NCI-H2171 treated with DMSO at 0.1 percent for 48 hours (cell line): ENCODE measurements at regions not wholly inside any gene's neighbourhood (a gene's known extent, or its start where the extent isn't known, plus 50 kb on each side); places are given as distances from the start of the nearest gene placed in this dataset.

Experiments used
- DNase-seq: peaks from one replicate; lab custom pipeline; 2025; lab: John Stamatoyannopoulos, UW

DNA sequence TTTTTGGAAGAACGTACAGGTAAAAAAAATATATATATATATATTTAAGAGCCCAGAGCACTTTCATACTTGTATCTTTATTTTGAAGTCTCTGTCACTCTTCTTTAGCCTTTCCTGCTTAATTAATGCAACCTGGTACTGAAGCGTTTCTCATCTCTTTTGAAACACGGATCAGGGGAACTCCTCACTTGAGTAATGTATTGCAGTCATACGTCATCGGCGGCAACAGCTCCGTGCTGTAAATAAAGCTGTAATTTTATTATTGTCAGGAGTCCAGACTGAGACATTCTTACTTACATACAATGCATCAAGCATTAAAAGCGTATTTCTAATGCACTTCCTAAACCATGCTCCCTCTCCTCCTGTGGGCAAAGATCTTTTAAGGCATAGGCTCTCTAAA, 514.7 kb downstream of the SOX11 start:
- DNase-seq = no peak

DNA sequence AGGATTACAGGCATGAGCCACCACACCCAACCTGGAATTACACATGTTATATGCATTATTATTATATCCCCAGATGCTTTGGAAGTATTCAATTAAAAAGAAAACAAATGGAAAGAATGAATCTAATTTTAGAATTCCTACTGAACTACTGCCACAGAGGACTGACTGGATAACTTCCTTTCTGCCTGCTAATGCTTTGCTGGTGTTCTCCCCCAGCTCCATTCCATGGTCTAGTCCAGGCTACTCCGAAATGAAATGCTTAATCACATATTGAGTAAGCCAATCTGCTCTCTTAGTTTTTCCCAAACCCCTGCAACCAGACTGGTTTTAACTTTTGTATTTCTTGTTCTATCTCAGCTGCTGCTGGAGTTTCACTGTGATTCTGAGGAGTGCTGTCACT, 519.1 kb downstream of the SOX11 start:
- DNase-seq = no peak

DNA sequence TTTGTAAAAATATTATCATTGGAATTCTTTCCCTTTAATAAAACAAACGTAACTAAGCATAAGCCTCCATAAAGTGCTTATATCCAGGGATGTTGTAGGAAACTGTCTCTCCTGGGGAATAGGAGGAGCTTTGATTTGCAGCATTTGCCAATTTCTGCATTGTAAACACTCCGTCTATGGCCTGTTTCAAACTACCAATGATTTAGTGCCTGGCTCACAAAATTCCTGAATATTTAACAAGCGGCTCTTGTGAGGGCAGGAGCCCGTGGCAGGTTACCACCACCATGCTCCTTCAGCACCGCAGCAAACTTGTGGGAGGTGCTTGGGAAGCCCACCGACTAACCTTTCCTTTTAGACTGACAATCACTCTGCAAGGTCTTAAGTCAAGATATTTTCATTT, 520.3 kb downstream of the SOX11 start:
- no peak for DNase-seq

GRCh38 chr2:6213056-6213780, 521.0 kb downstream of the SOX11 start:
- DNase-seq = no peak

- no peak for DNase-seq
Measured at GRCh38 chr2:6214471-6214870, 522.3 kb downstream of the SOX11 start.

- no peak for DNase-seq
Measured at GRCh38 chr2:6215053-6215452, 522.9 kb downstream of the SOX11 start.

DNA sequence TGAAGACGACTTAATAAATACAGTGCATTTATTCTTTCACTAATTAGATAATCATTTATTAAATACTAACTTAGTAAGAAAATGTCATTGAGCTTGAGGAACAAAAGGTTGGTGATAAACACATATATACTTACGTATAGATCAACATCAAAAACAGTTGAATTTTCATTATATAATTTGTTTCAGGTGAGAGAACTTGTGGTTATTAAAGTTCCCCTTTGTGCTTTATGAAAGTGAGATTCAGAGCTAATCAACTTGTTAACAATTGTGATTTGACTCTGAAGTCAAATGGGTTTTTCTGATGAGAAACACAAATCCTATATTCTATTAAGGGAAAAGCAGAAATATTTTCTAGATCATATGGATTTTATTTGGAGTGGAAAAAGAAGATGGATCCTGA, 524.0 kb downstream of the SOX11 start:
- DNase-seq = no peak

- DNase-seq = no peak
Measured at GRCh38 chr2:6218926-6219325, 526.7 kb downstream of the SOX11 start.

DNA sequence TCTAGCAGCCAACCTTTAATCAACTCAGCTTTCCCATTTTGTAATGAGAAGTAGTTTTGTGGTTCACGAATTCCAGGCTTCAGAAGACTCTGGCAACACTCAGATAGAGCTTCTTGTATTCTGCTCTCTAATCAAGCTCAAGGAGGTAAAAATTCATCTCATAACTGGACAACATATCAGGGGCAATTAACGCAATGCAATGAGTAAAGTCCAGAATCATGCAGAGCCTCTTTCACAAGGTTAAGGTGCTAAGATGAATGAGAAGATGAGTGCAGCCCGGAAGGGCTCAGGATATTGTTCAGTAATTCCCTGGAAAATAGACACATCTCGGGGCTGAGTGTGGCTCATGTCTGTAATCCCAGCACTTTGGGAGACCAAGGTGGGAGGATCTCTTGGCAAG, 527.7 kb downstream of the SOX11 start:
- no peak for DNase-seq

DNA sequence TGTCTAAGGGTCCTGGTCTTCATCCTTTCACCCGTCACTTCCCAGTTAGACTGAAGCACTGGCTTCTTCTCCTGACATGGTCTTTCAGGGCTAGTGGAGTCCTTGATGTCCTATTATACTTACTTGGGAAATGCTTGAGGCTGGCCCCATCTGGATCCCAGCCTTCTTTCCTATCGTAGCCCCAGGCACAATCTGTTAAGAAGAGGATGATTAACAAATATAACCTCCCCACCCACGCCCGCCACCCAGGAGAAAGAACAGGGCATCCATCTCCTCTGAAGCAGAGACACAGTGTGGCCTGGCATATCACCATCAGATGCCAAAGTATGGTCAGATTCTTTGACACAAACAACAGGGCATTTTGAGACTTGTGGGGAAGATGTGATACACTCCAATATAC, 530.1 kb downstream of the SOX11 start:
- DNase-seq = no peak

GRCh38 chr2:6224267-6224666, 532.1 kb downstream of the SOX11 start:
- no peak for DNase-seq

DNA sequence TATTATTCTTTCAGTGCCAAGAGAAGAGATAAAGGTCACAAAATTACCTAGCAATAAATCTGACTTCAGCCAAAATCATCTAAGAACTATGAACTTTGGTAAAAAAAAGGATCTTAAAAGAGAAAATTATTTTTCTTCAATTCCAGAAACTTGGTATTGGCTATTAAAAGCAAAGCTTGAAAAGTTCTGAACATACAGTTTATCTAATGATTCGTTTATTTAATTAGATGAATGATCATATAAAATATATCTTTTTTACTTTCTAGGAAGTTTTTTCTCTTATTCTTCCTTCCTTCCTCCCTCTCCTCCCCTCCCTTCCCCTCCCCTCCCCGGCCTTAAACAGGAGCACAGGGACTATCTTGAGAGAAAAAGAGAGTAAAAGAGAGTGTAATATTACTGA, 536.1 kb downstream of the SOX11 start:
- no peak for DNase-seq

DNA sequence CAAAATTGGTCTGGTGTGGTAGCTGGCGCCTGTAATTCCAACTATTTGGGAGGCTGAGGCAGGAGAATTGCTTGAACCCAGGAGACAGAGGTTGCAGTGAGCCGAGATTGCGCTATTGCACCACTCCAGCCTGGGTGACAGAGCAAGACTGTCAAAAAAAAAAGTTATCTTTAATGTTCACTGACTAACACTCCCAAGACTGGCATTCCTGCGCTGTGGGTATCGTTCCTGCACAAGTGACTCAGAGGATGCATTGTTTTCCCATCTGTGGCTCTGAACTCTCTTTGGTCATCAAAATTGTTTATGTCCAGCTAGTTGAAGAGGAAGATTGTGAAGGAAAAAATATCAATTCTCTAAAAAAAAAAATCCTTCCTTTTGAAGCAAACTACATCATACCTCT, 539.0 kb downstream of the SOX11 start:
- DNase-seq = no peak

DNA sequence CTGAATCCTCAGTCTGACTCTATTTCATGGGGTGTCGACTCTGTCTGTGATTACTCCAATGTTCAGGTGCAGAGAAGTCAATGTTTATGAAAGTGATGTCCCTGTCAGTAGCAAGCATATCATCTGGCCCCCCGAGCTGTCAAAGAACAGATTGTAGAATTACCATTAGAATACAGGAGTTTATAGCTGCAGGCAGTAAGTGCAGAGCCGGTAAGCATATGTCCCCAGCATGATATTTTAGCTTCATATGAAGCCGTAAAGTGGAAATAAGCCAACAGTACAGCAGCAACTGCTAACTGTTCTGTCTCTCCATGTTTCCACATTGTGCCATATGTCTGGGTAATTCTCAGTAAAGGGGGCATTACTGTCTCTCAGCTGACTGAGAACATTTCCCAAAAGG, 541.8 kb downstream of the SOX11 start:
- DNase-seq = peak; percentile 100

- DNase-seq = peak; percentile 39
Measured at GRCh38 chr2:6234702-6235101, 542.5 kb downstream of the SOX11 start.

DNA sequence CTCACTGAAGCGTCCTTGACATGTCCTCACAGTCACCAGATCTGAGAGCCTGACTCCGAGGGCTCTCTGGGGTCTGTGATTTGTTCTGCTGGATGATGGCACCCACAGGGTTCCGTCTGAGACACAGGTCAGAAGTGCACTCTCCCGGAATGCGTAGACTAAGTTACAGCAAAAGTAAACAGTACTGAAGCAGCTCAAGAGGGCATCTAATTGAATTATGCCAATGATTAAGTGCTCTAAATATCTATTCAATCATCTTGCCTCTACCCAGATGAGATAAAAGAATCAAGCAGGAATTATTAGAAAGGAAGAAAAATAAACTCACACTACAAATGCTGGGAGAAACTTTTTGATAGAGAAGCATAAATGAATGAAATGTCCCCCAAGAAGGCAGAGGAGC, 544.1 kb downstream of the SOX11 start:
- no peak for DNase-seq

DNA sequence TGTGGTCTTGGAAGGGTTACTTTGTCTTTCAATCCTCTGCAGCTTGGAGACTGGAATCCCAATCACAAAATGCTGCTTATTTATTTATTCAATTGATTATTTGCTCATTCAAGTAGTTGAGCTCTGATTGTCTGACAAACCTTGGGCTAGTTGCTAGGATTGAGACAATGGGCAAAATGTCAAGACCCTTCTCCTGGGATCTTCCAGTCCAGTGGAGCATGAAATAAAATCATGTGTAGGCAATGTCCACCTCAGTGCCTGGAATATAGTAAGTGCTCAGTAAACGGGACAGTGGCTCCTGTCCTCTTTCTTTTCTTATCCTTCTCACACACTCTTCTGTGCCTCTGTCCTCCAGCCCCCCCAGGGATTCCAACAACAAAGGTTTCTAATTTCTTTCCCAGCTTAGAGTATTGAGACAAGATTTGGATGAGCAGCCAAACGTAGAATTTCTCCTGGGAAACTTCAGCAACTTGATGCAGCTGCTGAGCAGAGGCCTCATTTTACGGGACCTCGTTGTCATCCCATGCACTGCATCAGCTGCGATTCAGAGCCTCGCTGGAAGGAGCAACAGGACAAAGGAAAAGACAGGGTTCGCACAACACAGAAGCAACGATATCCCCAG, 545.0 kb downstream of the SOX11 start:
- peak; percentile 24 for DNase-seq

- DNase-seq = no peak
Measured at GRCh38 chr2:6249557-6249956, 557.4 kb downstream of the SOX11 start.

GRCh38 chr2:6254441-6254840, 562.3 kb downstream of the SOX11 start:
- DNase-seq = peak; percentile 67

GRCh38 chr2:6264198-6264597, 572.0 kb downstream of the SOX11 start:
- DNase-seq = no peak

DNA sequence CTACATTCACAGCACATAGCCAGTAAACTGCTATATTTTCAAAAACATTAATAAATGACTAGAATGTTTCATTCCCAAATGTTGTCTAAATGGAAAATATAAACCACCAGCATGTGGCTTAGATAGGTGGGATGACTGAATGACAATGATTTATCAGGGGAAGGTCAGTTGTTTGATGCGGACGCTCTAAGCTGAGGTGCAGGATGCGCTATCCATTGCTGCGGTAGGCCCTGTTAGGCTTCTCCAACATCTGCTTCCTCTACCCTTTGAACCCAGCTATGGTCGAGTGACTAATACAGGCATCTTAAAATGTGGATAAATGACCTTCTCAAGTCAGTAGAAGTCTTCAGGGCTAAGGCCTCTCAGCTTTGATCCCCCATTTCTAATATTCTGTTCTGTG, 584.2 kb downstream of the CMPK2 start:
- DNase-seq = no peak

GRCh38 chr2:6283259-6283658, 582.4 kb downstream of the CMPK2 start:
- no peak for DNase-seq

GRCh38 chr2:6287406-6287805, 578.3 kb downstream of the CMPK2 start:
- DNase-seq = peak; percentile 35

DNA sequence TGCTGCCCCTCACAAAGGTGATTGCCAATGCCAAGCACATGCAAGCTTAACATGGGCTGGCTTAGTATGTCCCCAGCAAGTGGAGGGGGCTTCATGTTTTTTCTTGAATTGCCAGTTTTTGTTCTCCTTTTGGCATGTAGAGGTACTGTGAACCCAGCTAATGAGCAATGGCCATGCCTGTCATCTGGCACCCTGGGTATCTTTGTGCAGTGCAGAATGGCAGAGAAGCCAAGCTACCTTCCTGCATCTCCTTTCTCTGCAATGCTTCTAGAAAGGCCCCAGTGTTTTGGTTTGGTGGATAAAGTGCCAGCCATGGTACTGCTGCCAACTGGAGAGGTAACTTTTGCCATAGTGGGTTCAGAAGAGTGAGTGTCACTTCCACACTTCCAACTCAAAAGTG, 576.9 kb downstream of the CMPK2 start:
- DNase-seq = no peak
